Breast epithelium (tissue), 3 donors: ENCODE measurements at regions not wholly inside any gene's neighbourhood (a gene's known extent, or its start where the extent isn't known, plus 50 kb on each side); places are given as distances from the start of the nearest gene placed in this dataset.

Experiments
- CTCF ChIP-seq, 3 donors: fragments of 450-650 bp; IDR thresholded peaks; one replicate each; pipeline ENCODE4 v1.5.1; 2016 to 2017; ENCODE audit warnings: antibody characterized with exemption in 3 of 3, mild to moderate bottlenecking in 3 of 3, moderate library complexity in 3 of 3
- POLR2A ChIP-seq: fragments of 450-650 bp; IDR thresholded peaks from one replicate; pipeline ENCODE4 v1.6.1; 2016; ENCODE audit warnings: antibody characterized with exemption, mild to moderate bottlenecking, moderate library complexity
- POLR2AphosphoS5 ChIP-seq, 3 donors: sonication (generic); formaldehyde crosslinking; IDR thresholded peaks; one replicate each; pipeline ENCODE4 v1.6.1; 2017; ENCODE audit warnings: antibody characterized with exemption in 3 of 3

GRCh38 chr7:18283045-18283444 lies 212.5 kb upstream of the HDAC9 start:
- no peak for TF ChIP-seq CTCF (IDR thresholded peaks at IDR 0.05)
- no peak for TF ChIP-seq POLR2AphosphoS5 (IDR thresholded peaks at IDR 0.05)
- TF ChIP-seq POLR2A: no peak
